ENCODE measurements at regions not wholly inside any gene's neighbourhood (a gene's known extent, or its start where the extent isn't known, plus 50 kb on each side); places are given as distances from the start of the nearest gene placed in this dataset.

DNA sequence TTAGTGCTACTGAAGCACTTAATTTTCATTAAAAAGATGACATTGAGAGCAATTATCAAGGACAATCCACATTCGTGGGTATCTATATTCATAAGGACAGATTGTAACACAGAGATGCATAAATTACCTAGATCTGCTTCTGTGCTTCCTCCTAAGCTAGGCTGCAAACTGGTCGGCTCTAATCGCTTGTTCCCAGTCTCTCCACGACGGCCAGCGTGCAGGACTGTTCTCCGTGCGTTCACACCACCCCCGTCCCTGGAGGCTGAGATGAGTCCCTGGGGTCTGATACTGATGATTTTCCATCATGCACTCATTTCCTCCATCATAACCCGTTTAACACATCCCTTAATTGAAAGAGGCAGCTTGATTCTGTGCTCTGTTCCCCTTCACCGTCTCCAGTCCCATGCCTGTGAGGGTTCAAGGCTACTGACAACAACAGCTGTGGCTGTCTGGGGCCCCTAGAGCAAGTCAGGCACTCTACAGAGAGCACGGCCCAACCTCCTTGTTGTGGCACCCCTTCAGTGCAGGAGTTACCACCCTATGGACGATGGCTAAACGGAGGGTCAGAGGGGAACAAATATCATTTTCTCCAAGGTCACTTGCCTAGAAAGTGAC, 469.6 kb downstream of the NPHP4 start:
- DNase-seq (ENCODE audit: low spot score): no peak

- DNase-seq (ENCODE audit: low spot score): no peak
Measured at GRCh38 chr1:5519366-5520135, 472.7 kb downstream of the NPHP4 start.

DNA sequence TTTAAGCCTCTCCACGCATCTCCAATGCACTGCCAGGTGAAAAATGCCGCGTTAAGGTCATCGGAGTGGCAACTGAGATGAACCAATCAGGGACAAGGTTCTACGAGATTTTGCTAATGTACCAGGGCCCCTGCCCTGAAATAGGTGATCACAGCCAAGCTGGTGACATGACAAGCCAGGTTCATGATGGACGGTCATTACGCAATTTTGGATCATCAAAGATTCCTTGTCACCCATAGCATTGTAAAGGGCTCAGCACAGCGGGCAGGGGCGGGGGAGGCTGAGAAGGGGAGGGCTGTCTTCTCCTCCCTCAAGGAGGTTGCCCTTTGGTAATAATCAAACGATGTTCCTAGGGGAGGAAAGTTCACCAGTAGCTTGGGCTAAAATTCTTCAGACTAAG, 475.5 kb downstream of the NPHP4 start:
- DNase-seq (ENCODE audit: low spot score): no peak

DNA sequence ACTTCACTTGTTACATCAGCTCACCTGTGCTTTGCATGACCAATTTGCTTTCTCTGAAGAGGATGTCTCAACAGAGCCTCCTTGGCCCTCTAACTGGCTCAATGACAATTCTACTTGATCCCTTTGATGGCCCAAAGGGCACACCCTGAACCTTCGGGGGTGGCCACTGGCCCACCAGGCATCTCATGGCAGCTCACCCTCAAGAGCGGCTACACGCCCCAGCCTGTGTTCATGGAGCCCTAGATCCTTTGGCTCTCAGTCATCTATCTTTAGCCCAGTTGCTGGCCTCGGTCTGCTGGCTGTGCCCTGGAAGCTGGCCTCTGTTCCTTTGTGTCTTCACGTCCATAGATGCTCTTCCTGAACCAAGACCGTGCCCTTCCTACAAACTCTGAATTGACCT, 476.7 kb downstream of the NPHP4 start:
- DNase-seq (ENCODE audit: low spot score): no peak

DNA sequence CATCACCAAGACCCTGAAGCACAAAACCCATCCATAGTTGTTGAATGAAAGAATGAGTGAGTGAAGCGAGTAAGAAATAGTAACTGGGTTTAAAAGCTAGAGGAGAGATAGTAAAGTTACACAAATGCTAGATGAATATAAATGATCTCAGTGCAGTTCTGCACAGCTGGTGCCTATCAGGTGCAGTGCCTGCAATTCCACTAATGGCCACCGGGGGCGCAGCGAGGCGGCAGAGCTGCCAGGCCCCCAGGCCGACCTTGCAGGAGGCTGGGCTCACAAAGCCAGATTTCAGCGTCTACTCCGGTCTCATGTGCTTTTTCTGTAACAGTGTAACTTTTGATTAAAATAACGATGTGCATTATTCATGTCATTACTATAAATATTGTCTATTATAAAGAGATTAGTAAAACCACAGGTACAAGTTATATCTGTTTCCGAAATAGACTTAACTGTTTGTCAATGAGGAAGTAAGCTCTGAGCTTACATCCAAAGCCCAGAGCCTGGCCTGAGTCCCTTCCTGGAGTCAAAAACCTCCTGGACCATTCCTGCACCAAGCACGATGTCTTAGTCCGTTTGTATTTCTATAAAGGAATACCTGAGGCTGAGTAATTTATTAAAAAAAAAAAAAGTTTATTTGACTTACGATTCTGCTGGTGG, 477.6 kb downstream of the NPHP4 start:
- DNase-seq (ENCODE audit: low spot score): peak; percentile 65

GRCh38 chr1:5513846-5514526, 478.2 kb downstream of the NPHP4 start:
- DNase-seq (ENCODE audit: low spot score): no peak

GRCh38 chr1:5513179-5513578, 479.0 kb downstream of the NPHP4 start:
- DNase-seq (ENCODE audit: low spot score): no peak

DNA sequence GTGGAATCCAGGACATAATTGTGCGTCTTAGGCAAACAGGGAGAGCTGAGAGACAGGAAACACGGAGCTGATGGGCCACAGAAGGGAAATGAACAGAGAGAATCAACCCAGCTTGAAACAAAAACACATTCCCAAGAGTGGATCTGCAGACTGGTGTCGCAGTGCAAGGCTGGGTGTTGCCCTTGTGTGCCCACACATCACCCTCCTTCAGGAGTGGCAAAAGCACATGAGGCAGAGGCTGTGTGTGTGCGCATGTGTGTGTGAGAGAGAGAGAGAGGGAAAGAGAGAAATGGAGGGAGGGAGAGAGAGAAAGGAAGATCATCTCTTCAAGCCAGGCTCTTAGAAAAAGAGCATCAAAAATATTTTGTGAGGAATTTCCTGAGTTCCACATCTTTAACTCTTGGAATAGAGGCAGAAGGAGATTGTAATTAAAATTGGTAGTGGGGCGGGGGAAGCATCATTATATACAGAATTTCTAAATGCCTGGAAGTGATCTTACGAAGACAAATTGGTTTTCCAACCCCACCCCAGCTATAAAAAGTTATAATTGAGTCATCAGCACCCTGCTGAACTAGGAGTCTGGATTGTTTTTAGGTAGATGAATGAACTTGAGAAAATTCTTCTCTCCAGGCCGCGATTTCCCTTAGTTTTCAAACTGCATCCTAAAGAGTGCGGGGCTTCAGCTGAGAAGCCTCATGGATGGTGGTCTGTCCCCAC, 480.7 kb downstream of the NPHP4 start:
- no peak for DNase-seq (ENCODE audit: low spot score)

- DNase-seq (ENCODE audit: low spot score): peak; percentile 66
Measured at GRCh38 chr1:5509664-5510452, 482.4 kb downstream of the NPHP4 start.

DNA sequence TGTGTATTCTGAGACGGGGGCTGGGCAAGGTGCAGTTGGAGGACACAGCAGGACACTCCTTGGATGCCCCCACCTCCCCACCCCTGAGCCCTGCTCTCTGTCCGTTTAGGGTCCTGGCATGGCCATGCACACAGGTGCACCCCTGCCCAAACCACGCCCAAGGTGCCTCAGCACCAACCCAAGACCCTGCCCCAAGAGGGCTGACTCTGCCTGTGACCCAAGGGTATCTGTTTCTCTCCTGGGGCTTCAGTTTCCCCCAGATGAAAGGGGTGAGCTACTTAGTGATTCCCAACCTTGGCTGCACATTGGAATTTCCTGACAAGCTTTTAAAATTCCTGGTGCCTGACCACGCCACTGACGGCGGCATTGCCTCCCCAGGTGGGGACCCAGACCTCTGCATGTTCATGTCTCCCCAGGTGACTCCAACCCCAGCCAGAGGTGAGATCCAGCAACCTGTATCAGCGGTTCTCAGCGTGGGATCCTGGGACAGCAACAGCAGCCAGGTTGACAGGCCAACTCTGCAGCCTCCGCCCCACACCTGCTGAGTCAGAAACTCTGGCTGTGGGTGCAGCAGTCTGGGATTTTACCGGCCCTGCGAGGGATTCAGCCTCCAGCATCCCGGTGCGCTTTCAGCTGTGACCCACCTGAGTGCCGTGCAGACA, 483.4 kb downstream of the NPHP4 start:
- no peak for DNase-seq (ENCODE audit: low spot score)

- DNase-seq (ENCODE audit: low spot score): no peak
Measured at GRCh38 chr1:5507340-5507739, 484.9 kb downstream of the NPHP4 start.

DNA sequence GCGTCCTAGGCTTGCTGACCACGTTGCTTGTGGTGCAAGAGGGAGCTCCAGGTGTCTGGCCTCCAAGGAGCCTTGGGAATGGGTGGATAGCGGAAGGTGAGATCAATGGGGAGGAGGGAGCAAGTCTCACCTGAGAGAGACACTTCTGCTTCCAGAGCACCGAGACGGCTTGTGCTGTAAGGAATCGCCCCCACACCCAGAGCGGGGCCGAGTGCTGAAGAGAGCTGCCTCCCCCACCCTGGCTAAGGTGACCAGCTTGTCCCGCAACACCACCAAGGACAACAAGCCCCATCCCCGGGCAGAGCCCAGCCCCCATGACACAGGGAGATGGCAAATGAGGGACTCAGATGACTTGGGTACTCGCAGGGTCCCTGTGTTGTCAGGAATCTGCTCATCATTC, 485.6 kb downstream of the NPHP4 start:
- no peak for DNase-seq (ENCODE audit: low spot score)

- no peak for DNase-seq (ENCODE audit: low spot score)
Measured at GRCh38 chr1:5505944-5506343, 486.3 kb downstream of the NPHP4 start.

DNA sequence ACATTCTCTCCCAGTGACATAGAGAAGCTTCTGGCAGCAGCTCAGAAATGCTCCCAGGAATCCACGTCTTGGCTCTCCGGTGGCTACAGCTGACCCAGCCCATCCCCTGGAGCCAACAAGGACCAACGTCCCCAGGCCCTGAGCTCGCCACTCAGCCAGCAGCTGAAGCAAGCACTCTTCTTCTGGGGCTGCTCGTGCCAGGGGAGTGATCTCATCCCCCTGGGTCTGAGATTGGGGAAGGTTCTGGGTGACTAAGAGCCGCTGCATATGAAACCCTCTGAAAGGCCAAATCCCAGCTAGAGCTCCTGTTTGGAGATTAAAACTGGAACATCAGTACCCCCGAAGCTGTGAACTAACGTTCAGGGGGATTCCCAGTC, 487.9 kb downstream of the NPHP4 start:
- no peak for DNase-seq (ENCODE audit: low spot score)

GRCh38 chr1:5503556-5504363, 488.5 kb downstream of the NPHP4 start:
- no peak for DNase-seq (ENCODE audit: low spot score)

- DNase-seq (ENCODE audit: low spot score): no peak
Measured at GRCh38 chr1:5502311-5503194, 489.7 kb downstream of the NPHP4 start.

DNA sequence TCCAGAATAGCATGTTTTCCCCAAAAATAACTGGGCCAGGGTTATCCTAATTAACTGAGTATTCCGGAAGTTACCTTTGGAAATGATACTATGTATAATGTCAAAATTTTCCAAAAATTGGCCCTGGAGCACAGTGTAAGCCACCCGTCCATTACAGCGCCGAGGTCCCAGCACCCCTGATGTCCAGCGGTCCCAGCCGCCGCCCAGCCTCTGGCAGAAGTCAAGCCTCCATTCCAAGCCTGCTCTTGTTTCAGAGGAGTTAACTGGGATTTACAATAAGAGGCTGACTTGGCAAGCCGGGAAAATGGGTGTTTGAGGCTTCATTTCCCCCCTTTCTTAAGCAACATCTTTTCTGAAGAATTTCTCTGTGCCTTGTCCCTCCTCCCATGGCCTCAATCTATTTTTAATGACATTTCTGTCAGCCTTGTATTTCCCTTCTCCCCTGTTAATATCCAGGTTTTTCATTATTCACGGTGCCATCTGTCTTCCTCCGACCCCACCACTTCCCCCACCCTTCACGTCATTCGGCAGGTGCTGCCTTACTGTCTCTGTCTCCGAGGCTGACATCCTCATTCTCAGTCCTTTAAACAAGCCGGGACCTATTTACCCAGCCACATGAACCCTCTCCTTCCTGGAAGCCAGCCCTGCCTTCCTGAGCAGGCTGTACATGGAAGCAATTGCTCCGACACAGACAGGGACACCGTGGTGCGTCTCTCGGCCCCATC, 490.9 kb downstream of the NPHP4 start:
- no peak for DNase-seq (ENCODE audit: low spot score)

DNA sequence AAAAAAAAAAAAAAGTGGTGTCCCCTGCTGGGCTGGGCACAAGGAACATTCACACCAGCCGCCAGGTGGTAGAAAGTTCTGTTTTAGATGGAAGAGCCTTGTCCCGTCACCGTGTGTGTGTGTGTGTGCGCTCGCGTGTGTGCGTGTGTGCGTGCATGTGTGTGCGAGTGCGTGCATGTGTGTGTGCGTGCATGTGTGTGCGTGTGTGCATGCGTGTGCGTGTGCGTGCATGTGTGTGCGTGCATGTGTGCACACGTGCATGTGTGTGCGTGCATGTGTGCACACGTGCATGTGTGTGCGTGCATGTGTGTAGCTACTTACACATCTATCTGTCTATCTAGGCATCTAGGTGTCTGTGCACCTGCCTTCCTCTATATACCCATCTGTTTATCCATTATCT, 491.7 kb downstream of the NPHP4 start:
- no peak for DNase-seq (ENCODE audit: low spot score)

Measured in COLO829 (cell line).